ENCODE measurements at regions not wholly inside any gene's neighbourhood (a gene's known extent, or its start where the extent isn't known, plus 50 kb on each side); places are given as distances from the start of the nearest gene placed in this dataset.
"Not testable (repeated sequence)": the region's sequence is repeated elsewhere in the genome, so short reads cannot be mapped to it uniquely, and the experiment has no call there.

DNA sequence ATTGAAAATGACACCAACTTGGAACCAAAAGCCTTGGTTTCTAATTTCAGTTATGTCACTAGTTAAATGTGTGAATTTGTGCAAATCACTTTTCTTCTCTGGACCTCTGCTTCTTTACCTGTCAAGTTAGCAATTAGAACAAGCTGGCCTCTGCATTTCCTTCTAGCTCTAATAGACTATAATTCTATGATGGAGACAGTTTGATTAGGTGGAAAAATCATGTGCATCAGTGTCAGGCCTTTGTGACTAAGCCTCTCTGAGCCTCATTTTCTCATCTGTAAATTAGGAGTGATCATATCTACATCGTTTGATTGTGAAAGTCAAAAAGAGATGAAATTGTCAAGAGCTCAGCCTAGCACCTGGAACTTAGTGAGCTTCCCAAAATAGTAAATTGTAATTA lies 712.9 kb downstream of the MECOM start:
- Histone ChIP-seq H3K79me2 (ENCODE audit: insufficient read depth) (no peaks in the 10 kb centered on the region), H3K36me3 (ENCODE audit: low read depth) (no peaks in the 10 kb centered on the region), H3K4me3 (no peak overlapping the region), H3K4me2 (ENCODE audit: unreplicated experiment) (no peak overlapping the region), H3K27ac (no peak overlapping the region), H3K9me3 (ENCODE audit: low read depth) (no peaks in the 10 kb centered on the region), H4K20me1 (ENCODE audit: insufficient read depth) (no peaks in the 10 kb centered on the region), H2AFZ (no peak overlapping the region), H3K27me3 (replicated peaks; ENCODE audit: insufficient read depth) (no peaks in the 10 kb centered on the region; the same call in 1 of the 2 replicates), H3K9ac (no peak overlapping the region), H3F3A (ENCODE audit: insufficient read depth) (no peaks in the 10 kb centered on the region), H3K9me2 (ENCODE audit: insufficient read depth) (no peaks in the 10 kb centered on the region), H3K4me1 (ENCODE audit: insufficient read depth) (peaks cover 6% of the 10 kb centered on the region; the same call in 1 of the 2 replicates)
- no peak for TF ChIP-seq EZH2 (IDR thresholded peaks at IDR 0.05; ENCODE audit: insufficient read depth, poor library complexity, severe bottlenecking)
- TF ChIP-seq EZH2phosphoT487 (IDR thresholded peaks at IDR 0.05; ENCODE audit: insufficient read depth, low read depth) = no peak
- 39 to 40% methylated on average over 1 of the region's 1 CpG for WGBS, 2 experiments (ENCODE audit: low coverage in 1 of 2, low lambda C conversion rate in 2 of 2, missing lambda C conversion rate in 2 of 2)
- no peak for DNase-seq
- in situ Hi-C loops (cut with MboI) = no loop called here

- no peaks in the 10 kb centered on the region for H3K9me3 ChIP-seq (ENCODE audit: low read depth)
- no peak overlapping the region for H3K27ac ChIP-seq
- no peaks in the 10 kb centered on the region for H3K4me1 ChIP-seq (ENCODE audit: insufficient read depth)
- 41 to 64% methylated on average over 1 of the region's 1 CpG for WGBS, 2 experiments (ENCODE audit: low coverage in 1 of 2, low lambda C conversion rate in 2 of 2, missing lambda C conversion rate in 2 of 2)
- no peaks in the 10 kb centered on the region for H3F3A ChIP-seq (ENCODE audit: insufficient read depth)
- no peaks in the 10 kb centered on the region for H3K36me3 ChIP-seq (ENCODE audit: low read depth)
- no peaks in the 10 kb centered on the region for H4K20me1 ChIP-seq (ENCODE audit: insufficient read depth)
- H2AFZ ChIP-seq = no peak overlapping the region
- no peaks in the 10 kb centered on the region for H3K9me2 ChIP-seq (ENCODE audit: insufficient read depth)
- H3K27me3 ChIP-seq (replicated peaks; ENCODE audit: insufficient read depth) = no peaks in the 10 kb centered on the region
- no peak for TF ChIP-seq EZH2 (IDR thresholded peaks at IDR 0.05; ENCODE audit: insufficient read depth, poor library complexity, severe bottlenecking)
- no peak for TF ChIP-seq EZH2phosphoT487 (IDR thresholded peaks at IDR 0.05; ENCODE audit: insufficient read depth, low read depth)
- H3K79me2 ChIP-seq (ENCODE audit: insufficient read depth) = no peaks in the 10 kb centered on the region
- H3K4me3 ChIP-seq = no peak overlapping the region
- no peak overlapping the region for H3K4me2 ChIP-seq (ENCODE audit: unreplicated experiment)
- no peak for DNase-seq
- H3K9ac ChIP-seq = no peak overlapping the region
- in situ Hi-C loops (cut with MboI) = no loop called here
Observed at GRCh38 chr3:168939651-168940238, 723.8 kb downstream of the MECOM start.

DNA sequence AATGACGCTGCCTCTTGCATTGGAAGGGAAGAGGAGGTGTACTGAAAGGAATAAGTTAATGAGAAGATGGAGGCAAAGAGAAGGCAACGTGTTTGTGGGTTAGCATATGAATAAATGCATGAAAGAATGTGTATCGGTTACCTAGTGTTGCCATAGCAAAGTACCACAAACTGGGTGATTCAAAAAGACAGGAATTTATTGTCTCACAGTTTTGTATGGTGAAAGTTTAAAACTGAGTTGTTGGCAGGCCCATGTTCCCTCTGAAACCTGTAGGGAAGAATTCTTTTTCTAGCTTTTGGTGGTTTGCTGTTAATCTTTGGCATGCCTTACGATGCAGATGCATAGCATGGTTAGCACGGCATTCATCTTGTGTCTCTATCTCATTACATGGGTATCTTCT lies 729.9 kb downstream of the MECOM start:
- H3K27ac ChIP-seq = peak overlapping the region; percentile 38
- in situ Hi-C loops (cut with MboI) = no loop called here
- H3K36me3 ChIP-seq (ENCODE audit: low read depth) = no peaks in the 10 kb centered on the region
- peak; percentile 62 for DNase-seq
- TF ChIP-seq EZH2 (IDR thresholded peaks at IDR 0.05; ENCODE audit: insufficient read depth, poor library complexity, severe bottlenecking) (no peak), EZH2phosphoT487 (IDR thresholded peaks at IDR 0.05; ENCODE audit: insufficient read depth, low read depth) (no peak)
- H3F3A ChIP-seq (ENCODE audit: insufficient read depth) = no peaks in the 10 kb centered on the region
- no peaks in the 10 kb centered on the region for H3K9me2 ChIP-seq (ENCODE audit: insufficient read depth)
- H2AFZ ChIP-seq = no peak overlapping the region
- no peaks in the 10 kb centered on the region for H3K79me2 ChIP-seq (ENCODE audit: insufficient read depth)
- no peaks in the 10 kb centered on the region for H3K9me3 ChIP-seq (ENCODE audit: low read depth)
- no peaks in the 10 kb centered on the region for H3K27me3 ChIP-seq (replicated peaks; ENCODE audit: insufficient read depth)
- H3K4me3 ChIP-seq = no peak overlapping the region
- WGBS, 2 experiments (ENCODE audit: low coverage in 1 of 2, low lambda C conversion rate in 2 of 2, missing lambda C conversion rate in 2 of 2) = 36 to 39% methylated on average over 5 of the region's 5 CpGs
- H3K9ac ChIP-seq = no peak overlapping the region
- H3K4me2 ChIP-seq (ENCODE audit: unreplicated experiment) = no peak overlapping the region
- H3K4me1 ChIP-seq (ENCODE audit: insufficient read depth) = 0 out of 2 replicates have a peak, but pooled peaks cover 5% of the 10 kb centered on the region
- no peaks in the 10 kb centered on the region for H4K20me1 ChIP-seq (ENCODE audit: insufficient read depth)

DNA sequence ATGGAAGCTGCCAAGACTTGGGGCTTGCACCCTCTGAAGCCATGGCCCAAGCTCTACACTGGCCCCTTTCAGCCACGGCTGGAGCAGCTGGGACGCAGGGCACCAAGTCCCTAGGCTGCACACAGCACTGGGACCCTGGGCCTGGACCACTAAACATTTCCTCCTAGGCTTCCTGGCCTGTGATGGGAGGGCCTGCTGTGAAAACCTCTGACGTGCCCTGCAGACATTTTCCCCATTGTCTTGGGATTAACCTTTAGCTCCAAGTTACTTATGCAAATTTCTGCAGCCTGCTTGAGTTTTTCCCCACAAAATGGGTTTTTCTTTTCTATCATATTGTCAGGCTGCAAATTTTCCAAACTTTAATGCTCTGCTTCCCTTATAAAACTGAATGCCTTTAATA lies 733.5 kb downstream of the MECOM start:
- H3K9ac ChIP-seq; H3F3A ChIP-seq (ENCODE audit: insufficient read depth); H3K27me3 ChIP-seq (replicated peaks; ENCODE audit: insufficient read depth); H3K4me2 ChIP-seq (ENCODE audit: unreplicated experiment); H3K9me2 ChIP-seq (ENCODE audit: insufficient read depth); DNase-seq; H3K27ac ChIP-seq; H4K20me1 ChIP-seq (ENCODE audit: insufficient read depth); H3K79me2 ChIP-seq (ENCODE audit: insufficient read depth); H3K9me3 ChIP-seq (ENCODE audit: low read depth); in situ Hi-C loops (cut with MboI); H3K4me1 ChIP-seq (ENCODE audit: insufficient read depth); H3K4me3 ChIP-seq; H2AFZ ChIP-seq; H3K36me3 ChIP-seq (ENCODE audit: low read depth): not testable (repeated sequence)
- WGBS, 2 experiments (ENCODE audit: low coverage in 1 of 2, low lambda C conversion rate in 2 of 2, missing lambda C conversion rate in 2 of 2) = 50 to 71% methylated on average over 3 of the region's 3 CpGs

GRCh38 chr3:168926426-168926825 lies 737.1 kb downstream of the MECOM start:
- Histone ChIP-seq H3K9ac (no peak overlapping the region), H3K9me2 (ENCODE audit: insufficient read depth) (no peaks in the 10 kb centered on the region), H3K27ac (no peak overlapping the region), H3K36me3 (ENCODE audit: low read depth) (no peaks in the 10 kb centered on the region), H3K4me1 (ENCODE audit: insufficient read depth) (no peaks in the 10 kb centered on the region), H3K27me3 (replicated peaks; ENCODE audit: insufficient read depth) (0 out of 2 replicates have a peak, but pooled peaks cover 7% of the 10 kb centered on the region), H3K4me3 (no peak overlapping the region), H3K4me2 (ENCODE audit: unreplicated experiment) (no peak overlapping the region), H2AFZ (no peak overlapping the region), H3K9me3 (ENCODE audit: low read depth) (no peaks in the 10 kb centered on the region), H3K79me2 (ENCODE audit: insufficient read depth) (no peaks in the 10 kb centered on the region), H4K20me1 (ENCODE audit: insufficient read depth) (no peaks in the 10 kb centered on the region), H3F3A (ENCODE audit: insufficient read depth) (no peaks in the 10 kb centered on the region)
- TF ChIP-seq EZH2 (IDR thresholded peaks at IDR 0.05; ENCODE audit: insufficient read depth, poor library complexity, severe bottlenecking) = no peak
- no peak for TF ChIP-seq EZH2phosphoT487 (IDR thresholded peaks at IDR 0.05; ENCODE audit: insufficient read depth, low read depth)
- no peak for DNase-seq
- 69% methylated on average over 1 of the region's 1 CpG for WGBS, 2 experiments (ENCODE audit: low coverage in 1 of 2, low lambda C conversion rate in 2 of 2, missing lambda C conversion rate in 2 of 2)
- in situ Hi-C loops (cut with MboI) = no loop called here

Data from GM23248 (cell line).